HL-60 (cell line): ENCODE measurements at regions not wholly inside any gene's neighbourhood (a gene's known extent, or its start where the extent isn't known, plus 50 kb on each side); places are given as distances from the start of the nearest gene placed in this dataset.

Experiments used
- GABPA ChIP-seq: IDR thresholded peaks from 2 replicates; pipeline ENCODE4 v1.6.1; 2012; ENCODE audit warnings: low read depth
- POLR2AphosphoS5 ChIP-seq: IDR thresholded peaks from 2 replicates; pipeline ENCODE4 v1.6.1; 2012; ENCODE audit warnings: low read depth
- SPI1 ChIP-seq: IDR thresholded peaks from 2 replicates; pipeline ENCODE4 v1.6.1; 2012; ENCODE audit warnings: low read depth, mild to moderate bottlenecking, borderline replicate concordance
- TF ChIP-seq, protein P1 (sequence below): IDR thresholded peaks from one replicate; pipeline ENCODE4 v1.5.1; 2011; ENCODE audit warnings: low read length, control low read depth, inconsistent platforms; ENCODE audit not compliant: insufficient read depth
- TF ChIP-seq, protein P2 (sequence below): IDR thresholded peaks from 2 replicates; pipeline ENCODE4 v1.6.1; 2012; ENCODE audit warnings: low read depth; ENCODE audit not compliant: insufficient replicate concordance

DNA sequence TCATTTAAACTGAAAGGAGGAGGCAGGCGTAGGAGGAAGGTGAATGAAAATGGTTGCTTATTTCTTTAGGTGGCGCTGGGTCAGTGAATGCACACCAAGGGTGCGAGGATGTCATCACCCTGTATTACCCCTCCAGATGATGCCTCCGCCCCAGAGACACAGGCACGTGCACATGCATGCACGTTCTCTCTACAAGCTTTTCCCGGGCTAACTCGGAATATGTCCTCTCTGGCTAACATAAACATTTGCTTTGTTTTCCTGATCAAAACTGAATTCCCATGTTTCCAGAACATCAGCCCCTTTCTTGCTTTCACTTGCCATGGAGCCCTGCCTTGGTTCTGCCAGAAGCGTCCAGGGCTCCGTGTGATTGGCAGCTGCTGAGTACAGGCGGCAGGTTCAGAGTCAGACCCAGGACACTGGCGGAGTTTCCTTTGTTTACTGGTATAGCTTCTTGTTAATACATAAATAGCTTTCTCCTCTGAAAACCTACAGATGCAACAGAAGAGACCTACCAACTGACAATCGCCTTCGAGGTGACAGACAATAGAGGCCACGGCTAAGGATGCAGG lies 131.2 kb upstream of the RPS6KA2 start:
- TF ChIP-seq, protein P1, sequence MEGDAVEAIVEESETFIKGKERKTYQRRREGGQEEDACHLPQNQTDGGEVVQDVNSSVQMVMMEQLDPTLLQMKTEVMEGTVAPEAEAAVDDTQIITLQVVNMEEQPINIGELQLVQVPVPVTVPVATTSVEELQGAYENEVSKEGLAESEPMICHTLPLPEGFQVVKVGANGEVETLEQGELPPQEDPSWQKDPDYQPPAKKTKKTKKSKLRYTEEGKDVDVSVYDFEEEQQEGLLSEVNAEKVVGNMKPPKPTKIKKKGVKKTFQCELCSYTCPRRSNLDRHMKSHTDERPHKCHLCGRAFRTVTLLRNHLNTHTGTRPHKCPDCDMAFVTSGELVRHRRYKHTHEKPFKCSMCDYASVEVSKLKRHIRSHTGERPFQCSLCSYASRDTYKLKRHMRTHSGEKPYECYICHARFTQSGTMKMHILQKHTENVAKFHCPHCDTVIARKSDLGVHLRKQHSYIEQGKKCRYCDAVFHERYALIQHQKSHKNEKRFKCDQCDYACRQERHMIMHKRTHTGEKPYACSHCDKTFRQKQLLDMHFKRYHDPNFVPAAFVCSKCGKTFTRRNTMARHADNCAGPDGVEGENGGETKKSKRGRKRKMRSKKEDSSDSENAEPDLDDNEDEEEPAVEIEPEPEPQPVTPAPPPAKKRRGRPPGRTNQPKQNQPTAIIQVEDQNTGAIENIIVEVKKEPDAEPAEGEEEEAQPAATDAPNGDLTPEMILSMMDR = no peak
- no peak for TF ChIP-seq POLR2AphosphoS5
- TF ChIP-seq, protein P2, sequence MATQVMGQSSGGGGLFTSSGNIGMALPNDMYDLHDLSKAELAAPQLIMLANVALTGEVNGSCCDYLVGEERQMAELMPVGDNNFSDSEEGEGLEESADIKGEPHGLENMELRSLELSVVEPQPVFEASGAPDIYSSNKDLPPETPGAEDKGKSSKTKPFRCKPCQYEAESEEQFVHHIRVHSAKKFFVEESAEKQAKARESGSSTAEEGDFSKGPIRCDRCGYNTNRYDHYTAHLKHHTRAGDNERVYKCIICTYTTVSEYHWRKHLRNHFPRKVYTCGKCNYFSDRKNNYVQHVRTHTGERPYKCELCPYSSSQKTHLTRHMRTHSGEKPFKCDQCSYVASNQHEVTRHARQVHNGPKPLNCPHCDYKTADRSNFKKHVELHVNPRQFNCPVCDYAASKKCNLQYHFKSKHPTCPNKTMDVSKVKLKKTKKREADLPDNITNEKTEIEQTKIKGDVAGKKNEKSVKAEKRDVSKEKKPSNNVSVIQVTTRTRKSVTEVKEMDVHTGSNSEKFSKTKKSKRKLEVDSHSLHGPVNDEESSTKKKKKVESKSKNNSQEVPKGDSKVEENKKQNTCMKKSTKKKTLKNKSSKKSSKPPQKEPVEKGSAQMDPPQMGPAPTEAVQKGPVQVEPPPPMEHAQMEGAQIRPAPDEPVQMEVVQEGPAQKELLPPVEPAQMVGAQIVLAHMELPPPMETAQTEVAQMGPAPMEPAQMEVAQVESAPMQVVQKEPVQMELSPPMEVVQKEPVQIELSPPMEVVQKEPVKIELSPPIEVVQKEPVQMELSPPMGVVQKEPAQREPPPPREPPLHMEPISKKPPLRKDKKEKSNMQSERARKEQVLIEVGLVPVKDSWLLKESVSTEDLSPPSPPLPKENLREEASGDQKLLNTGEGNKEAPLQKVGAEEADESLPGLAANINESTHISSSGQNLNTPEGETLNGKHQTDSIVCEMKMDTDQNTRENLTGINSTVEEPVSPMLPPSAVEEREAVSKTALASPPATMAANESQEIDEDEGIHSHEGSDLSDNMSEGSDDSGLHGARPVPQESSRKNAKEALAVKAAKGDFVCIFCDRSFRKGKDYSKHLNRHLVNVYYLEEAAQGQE = no peak
- no peak for TF ChIP-seq GABPA
- TF ChIP-seq SPI1 = no peak
